DND-41 (cell line): ENCODE measurements at regions not wholly inside any gene's neighbourhood (a gene's known extent, or its start where the extent isn't known, plus 50 kb on each side); places are given as distances from the start of the nearest gene placed in this dataset.

Experiments used
- ATAC-seq: fragments of 200-7000 bp; cut with Tn5 transposase; 3 replicates; pipeline ENCODE4 v1.9.1; 2021; ENCODE audit warnings: low read depth; ENCODE audit not compliant: insufficient read depth
- DNase-seq: peaks from one replicate; pipeline ENCODE4 v3.0.0-alpha.2; 2020
- H2AFZ ChIP-seq: 2 replicates; pipeline ENCODE4 v1.6.0; 2012; ENCODE audit warnings: low read depth, low read length
- H3K27ac ChIP-seq: 2 replicates; pipeline ENCODE4 v1.5.1; 2012; ENCODE audit warnings: low read length, inconsistent platforms
- H3K27me3 ChIP-seq: fragments of 200-600 bp; sonication (generic); 2 replicates; pipeline ENCODE4 v1.6.0; 2012; ENCODE audit warnings: low read length, mild to moderate bottlenecking, inconsistent platforms; ENCODE audit not compliant: insufficient read depth, poor library complexity
- H3K36me3 ChIP-seq: 2 replicates; pipeline ENCODE4 v1.5.1; 2012; ENCODE audit warnings: low read length, inconsistent platforms; ENCODE audit not compliant: insufficient read depth
- H3K4me1 ChIP-seq: 2 replicates; pipeline ENCODE4 v1.5.1; 2012; ENCODE audit warnings: mild to moderate bottlenecking, low read length; ENCODE audit not compliant: insufficient read depth
- H3K4me2 ChIP-seq: 2 replicates; pipeline ENCODE4 v1.6.0; 2012; ENCODE audit warnings: mild to moderate bottlenecking, moderate library complexity, low read length, inconsistent platforms; ENCODE audit not compliant: insufficient read depth
- H3K4me3 ChIP-seq, 2 experiments: fragments of 200-600 bp in 1 of 2; shearing (Covaris generic) in 1 of 2; 2 replicates each; pipeline ENCODE4 v1.5.1; 2012 to 2016; ENCODE audit warnings: inconsistent platforms in 2 of 2, low read length in 2 of 2, mild to moderate bottlenecking in 2 of 2, low read depth in 1 of 2, moderate library complexity in 1 of 2
- H3K79me2 ChIP-seq: 2 replicates; pipeline ENCODE4 v1.6.0; 2012; ENCODE audit warnings: low read length, inconsistent platforms; ENCODE audit not compliant: insufficient read depth
- H3K9ac ChIP-seq: 2 replicates; pipeline ENCODE4 v1.6.0; 2012; ENCODE audit warnings: low read depth, mild to moderate bottlenecking, inconsistent platforms, low read length, moderate library complexity
- H3K9me3 ChIP-seq: 2 replicates; pipeline ENCODE4 v1.5.1; 2012; ENCODE audit warnings: low read length, moderate library complexity, mild to moderate bottlenecking, inconsistent platforms; ENCODE audit not compliant: insufficient read depth, severe bottlenecking
- H4K20me1 ChIP-seq: 2 replicates; pipeline ENCODE4 v1.6.0; 2012; ENCODE audit warnings: low read length; ENCODE audit not compliant: insufficient read depth
- EZH2 ChIP-seq: IDR thresholded peaks from 3 replicates; pipeline ENCODE4 v1.6.1; 2012; ENCODE audit warnings: borderline replicate concordance, low read depth, mild to moderate bottlenecking, moderate library complexity, low read length, inconsistent platforms; ENCODE audit not compliant: severe bottlenecking
- TF ChIP-seq, protein P1 (sequence below): IDR thresholded peaks from 2 replicates; pipeline ENCODE4 v1.5.1; 2012; ENCODE audit warnings: borderline replicate concordance, low read length, moderate library complexity, mild to moderate bottlenecking; ENCODE audit not compliant: poor library complexity, severe bottlenecking; ENCODE audit errors: extremely low read depth

DNA sequence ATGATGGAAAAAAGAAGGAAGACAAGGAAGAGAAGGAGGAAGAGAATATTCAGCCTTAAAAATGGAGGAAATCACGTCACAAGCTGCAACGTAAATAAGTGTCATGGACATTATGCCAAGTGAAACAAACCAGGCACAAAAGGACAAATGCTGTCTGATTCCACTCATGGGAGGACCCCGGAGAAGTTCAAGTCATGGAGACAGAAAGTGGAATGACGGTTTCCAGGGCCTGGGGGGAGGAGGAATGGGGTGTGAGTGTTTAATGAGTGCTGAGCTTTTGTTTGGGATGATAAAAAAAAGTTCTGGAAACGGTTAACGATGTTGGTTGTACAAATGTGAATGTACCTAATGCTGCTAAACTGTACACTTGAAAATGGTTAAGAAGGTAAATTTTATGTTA is 439.5 kb downstream of the GADD45G start:
- Histone ChIP-seq H3K9ac (no peak overlapping the region), H2AFZ (no peak overlapping the region; the same call in 1 of the 2 replicates), H3K4me2 (no peak overlapping the region), H3K9me3 (no peaks in the 10 kb centered on the region), H3K27me3 (no peaks in the 10 kb centered on the region), H3K27ac (no peak overlapping the region), H3K36me3 (no peaks in the 10 kb centered on the region), H3K4me3 (no peak overlapping the region), H4K20me1 (no peaks in the 10 kb centered on the region), H3K4me1 (no peaks in the 10 kb centered on the region), H3K79me2 (no peaks in the 10 kb centered on the region)
- DNase-seq (no peak), ATAC-seq (no peak)
- no peak for TF ChIP-seq EZH2
- TF ChIP-seq, protein P1, sequence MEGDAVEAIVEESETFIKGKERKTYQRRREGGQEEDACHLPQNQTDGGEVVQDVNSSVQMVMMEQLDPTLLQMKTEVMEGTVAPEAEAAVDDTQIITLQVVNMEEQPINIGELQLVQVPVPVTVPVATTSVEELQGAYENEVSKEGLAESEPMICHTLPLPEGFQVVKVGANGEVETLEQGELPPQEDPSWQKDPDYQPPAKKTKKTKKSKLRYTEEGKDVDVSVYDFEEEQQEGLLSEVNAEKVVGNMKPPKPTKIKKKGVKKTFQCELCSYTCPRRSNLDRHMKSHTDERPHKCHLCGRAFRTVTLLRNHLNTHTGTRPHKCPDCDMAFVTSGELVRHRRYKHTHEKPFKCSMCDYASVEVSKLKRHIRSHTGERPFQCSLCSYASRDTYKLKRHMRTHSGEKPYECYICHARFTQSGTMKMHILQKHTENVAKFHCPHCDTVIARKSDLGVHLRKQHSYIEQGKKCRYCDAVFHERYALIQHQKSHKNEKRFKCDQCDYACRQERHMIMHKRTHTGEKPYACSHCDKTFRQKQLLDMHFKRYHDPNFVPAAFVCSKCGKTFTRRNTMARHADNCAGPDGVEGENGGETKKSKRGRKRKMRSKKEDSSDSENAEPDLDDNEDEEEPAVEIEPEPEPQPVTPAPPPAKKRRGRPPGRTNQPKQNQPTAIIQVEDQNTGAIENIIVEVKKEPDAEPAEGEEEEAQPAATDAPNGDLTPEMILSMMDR = no peak

DNA sequence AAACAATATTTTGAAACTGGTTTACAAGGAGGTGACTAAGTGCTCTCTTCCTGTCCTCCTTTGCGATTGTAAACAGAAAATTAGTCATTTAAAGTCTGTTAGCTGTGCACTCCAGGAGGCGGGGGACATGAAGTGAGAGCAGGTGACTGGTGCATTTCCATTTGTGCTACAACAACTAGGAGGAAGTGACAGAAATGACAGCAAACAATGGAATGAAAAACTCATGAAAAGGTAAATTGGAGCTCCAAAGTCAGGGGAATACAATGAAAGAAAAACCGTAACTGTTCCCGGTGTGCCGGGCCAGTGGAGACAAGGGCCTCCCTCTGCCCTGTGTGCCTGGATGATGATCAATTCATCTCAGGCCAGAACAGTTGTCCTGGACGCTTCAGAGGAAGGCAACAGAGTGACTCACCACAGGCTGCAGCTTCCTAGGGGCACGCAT is 439.9 kb downstream of the GADD45G start:
- Histone ChIP-seq H3K4me1 (no peaks in the 10 kb centered on the region), H3K27ac (no peak overlapping the region), H3K4me3 (no peak overlapping the region), H2AFZ (no peak overlapping the region), H4K20me1 (no peaks in the 10 kb centered on the region), H3K27me3 (no peaks in the 10 kb centered on the region), H3K9ac (no peak overlapping the region), H3K9me3 (no peaks in the 10 kb centered on the region), H3K4me2 (no peak overlapping the region), H3K79me2 (no peaks in the 10 kb centered on the region), H3K36me3 (no peaks in the 10 kb centered on the region)
- ATAC-seq (no peak), DNase-seq (no peak)
- TF ChIP-seq, protein P1 = no peak
- TF ChIP-seq EZH2 = no peak

DNA sequence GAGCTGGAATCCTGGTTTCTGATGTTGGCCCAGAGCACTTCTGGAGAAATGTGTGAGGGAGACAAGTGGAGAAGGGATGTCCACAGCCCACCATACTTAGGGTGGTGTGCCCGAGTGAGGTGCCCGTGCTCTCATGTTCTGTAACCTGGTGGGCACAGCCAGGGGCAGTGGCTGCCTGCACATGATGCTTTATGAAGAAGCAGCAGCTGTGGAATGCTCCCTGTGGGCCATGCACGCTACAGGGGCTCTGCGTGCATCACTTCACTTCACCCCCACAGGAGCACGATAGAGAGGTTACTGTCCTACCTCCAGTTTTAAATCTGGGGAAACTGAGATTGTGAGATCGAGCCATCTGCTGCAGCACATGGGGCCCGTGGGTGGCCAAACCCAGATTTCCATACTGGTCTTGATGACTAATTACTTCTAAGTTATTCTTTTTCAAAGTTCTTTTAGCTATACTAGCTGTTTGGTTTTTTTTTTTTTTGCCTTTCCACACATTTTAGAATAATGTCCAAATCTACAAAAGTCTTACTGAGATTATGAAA is 441.6 kb downstream of the GADD45G start:
- Histone ChIP-seq H3K9me3 (no peaks in the 10 kb centered on the region), H3K79me2 (no peaks in the 10 kb centered on the region), H3K4me3 (no peak overlapping the region), H3K9ac (no peak overlapping the region), H3K4me1 (no peaks in the 10 kb centered on the region), H2AFZ (no peak overlapping the region), H3K27ac (no peak overlapping the region), H4K20me1 (no peaks in the 10 kb centered on the region), H3K27me3 (no peaks in the 10 kb centered on the region), H3K4me2 (no peak overlapping the region), H3K36me3 (no peaks in the 10 kb centered on the region)
- DNase-seq (no peak), ATAC-seq (no peak)
- TF ChIP-seq, protein P1 = no peak
- no peak for TF ChIP-seq EZH2
